Cardiac fibroblast (primary cell): ENCODE measurements at regions not wholly inside any gene's neighbourhood (a gene's known extent, or its start where the extent isn't known, plus 50 kb on each side); places are given as distances from the start of the nearest gene placed in this dataset.
"Not testable (repeated sequence)": the region's sequence is repeated elsewhere in the genome, so short reads cannot be mapped to it uniquely, and the experiment has no call there.

Source experiments
- DNase-seq, 2 donors: peaks; one replicate each; pipeline versions ENCODE4 v3.0.0 to v3.0.0-alpha.2; 2010; ENCODE audit warnings: low read depth in 2 of 2
- H3K4me3 ChIP-seq, 2 donors: replicated peaks in 1 of 2; 1 replicate in 1 of 2; 2 replicates in 1 of 2; pipeline ENCODE4 v1.5.1; 2011; ENCODE audit warnings: low read depth in 2 of 2, low read length in 2 of 2, mild to moderate bottlenecking in 2 of 2, moderate library complexity in 1 of 2
- TF ChIP-seq, protein P1 (sequence below): IDR thresholded peaks from one replicate; pipeline ENCODE4 v1.5.1; 2011; ENCODE audit warnings: low read depth, mild to moderate bottlenecking, low read length, inconsistent platforms

DNA sequence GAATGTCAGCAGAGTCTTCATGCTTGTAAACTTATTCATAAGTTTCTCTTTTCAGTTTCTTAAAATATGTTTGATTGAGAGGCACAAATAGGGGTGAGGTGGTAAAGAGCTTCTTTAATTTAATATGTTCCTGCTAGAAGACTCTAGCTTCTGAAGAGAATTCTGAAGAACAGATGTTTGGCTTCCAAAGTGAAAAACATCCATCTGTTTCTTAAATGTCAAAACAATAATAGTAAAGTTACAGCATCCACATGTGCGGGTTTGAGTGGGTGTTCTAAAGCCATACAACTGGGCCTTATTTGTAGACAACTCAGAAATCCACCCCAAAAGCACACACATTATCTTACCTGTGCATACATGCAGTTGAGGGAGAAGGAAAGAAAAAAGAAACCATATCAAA, 144.0 kb upstream of the ADGRL4 start:
- no peak overlapping the region for H3K4me3 ChIP-seq
- TF ChIP-seq, protein P1, sequence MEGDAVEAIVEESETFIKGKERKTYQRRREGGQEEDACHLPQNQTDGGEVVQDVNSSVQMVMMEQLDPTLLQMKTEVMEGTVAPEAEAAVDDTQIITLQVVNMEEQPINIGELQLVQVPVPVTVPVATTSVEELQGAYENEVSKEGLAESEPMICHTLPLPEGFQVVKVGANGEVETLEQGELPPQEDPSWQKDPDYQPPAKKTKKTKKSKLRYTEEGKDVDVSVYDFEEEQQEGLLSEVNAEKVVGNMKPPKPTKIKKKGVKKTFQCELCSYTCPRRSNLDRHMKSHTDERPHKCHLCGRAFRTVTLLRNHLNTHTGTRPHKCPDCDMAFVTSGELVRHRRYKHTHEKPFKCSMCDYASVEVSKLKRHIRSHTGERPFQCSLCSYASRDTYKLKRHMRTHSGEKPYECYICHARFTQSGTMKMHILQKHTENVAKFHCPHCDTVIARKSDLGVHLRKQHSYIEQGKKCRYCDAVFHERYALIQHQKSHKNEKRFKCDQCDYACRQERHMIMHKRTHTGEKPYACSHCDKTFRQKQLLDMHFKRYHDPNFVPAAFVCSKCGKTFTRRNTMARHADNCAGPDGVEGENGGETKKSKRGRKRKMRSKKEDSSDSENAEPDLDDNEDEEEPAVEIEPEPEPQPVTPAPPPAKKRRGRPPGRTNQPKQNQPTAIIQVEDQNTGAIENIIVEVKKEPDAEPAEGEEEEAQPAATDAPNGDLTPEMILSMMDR, result no peak
- no peak for DNase-seq

DNA sequence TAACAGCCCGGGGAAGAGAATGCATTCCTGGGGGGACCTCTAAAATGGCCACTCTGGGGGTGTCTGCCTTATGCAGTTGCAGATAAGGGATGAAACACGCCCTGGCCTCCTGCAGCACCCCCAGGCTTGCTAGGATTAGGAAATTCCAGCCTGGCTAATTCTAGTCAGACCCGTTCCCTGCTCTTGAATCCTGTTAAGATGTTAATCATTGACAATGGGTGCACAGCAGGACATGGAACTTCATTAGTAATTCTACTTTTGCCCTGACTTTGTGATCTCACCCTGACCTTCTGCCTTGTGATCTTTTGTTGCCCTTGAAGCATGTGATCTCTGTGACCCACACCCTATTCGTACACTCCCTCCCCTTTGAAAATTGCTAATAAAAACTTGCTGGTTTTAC, 131.7 kb upstream of the ADGRL4 start:
- not testable (repeated sequence) for H3K4me3 ChIP-seq, DNase-seq

DNA sequence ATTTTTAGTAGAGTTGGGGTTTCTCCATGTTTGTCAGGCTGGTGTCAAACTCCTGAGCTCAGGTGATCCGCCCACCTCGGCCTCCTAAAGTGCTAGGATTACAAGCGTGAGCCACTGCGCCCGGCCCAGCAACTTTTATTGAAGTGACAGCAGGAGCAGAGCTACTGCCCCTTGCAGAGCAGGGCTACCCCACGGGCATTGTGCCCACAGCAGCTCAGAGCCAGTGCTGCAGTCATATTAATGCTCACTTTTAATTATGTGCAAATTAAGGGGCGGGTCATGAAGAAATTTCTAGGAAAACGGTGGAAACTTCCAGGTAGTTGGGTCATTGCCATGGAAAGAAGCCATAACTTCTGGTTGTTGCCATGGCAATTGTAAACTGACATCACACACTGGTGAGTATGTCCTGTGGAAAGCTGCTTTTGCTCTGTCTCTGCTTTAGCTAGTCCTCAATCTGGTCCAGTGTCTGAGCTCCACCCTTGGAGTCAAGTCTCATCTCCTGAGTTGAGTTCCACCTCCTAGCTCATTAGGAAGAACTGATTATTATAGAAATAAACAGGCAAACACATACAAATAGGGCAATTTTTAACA, 127.3 kb upstream of the ADGRL4 start:
- TF ChIP-seq, protein P1, result no peak
- H3K4me3 ChIP-seq, result no peak overlapping the region
- DNase-seq, result peak in 1 of 2 donors; percentile 22

DNA sequence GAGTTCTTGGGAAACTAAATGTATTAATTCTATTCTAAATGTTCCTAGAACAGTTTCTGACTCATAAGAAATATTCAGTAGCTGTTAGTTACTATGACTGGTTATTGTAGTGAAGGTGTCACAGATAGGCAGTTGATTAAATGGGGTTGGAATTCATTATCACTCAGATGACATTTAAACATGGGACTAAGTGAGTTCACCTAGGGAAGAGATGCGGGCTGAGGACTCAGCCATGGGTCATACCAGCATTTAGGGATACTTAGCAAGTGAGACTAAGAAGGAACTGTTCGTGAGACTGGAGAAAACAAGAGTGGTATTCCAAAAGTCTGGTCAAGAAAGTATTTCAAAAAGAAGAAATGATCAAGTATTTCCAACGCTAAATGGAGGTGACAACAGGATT, 125.1 kb upstream of the ADGRL4 start:
- DNase-seq, result no peak
- TF ChIP-seq, protein P1, result no peak
- no peak overlapping the region for H3K4me3 ChIP-seq

DNA sequence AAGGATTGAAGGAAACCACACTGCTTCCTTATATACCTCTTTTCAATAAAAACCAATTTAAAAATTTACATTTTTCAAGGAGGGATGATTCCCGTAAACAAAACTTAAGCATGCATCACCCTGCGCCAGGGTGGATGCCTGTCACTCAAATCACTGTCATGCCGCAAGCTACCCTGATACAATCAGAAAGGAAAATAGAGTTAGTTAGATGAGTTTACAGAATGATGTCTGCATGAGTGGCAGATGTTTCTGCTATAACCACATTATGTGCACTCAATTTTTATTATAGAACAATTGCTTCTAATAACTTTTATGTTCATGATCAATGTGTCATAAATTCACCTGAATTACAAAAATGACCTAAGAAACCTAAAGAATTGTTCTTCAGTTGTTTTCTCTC, 123.4 kb upstream of the ADGRL4 start:
- no peak overlapping the region for H3K4me3 ChIP-seq
- no peak for DNase-seq
- TF ChIP-seq, protein P1, result no peak

DNA sequence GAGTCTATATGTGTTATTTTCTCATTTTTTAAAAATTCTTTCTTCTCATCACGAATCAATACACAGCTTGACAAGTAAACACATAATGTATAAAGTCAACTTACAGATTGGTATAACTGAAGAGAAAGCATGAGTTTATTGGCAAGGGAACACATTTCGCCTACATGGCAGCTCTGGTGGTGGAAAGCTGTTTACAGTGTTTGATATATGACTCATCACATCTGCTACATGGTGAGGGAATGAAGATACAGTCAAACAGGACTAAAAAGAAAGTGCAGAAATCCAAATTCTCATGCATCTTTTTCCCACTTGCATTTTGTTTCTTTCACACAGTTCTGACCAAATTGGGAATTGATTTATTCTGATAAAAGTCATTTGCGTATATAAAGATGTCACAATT, 122.2 kb upstream of the ADGRL4 start:
- no peak overlapping the region for H3K4me3 ChIP-seq
- TF ChIP-seq, protein P1, result no peak
- DNase-seq, result peak; percentile 80 to 82

DNA sequence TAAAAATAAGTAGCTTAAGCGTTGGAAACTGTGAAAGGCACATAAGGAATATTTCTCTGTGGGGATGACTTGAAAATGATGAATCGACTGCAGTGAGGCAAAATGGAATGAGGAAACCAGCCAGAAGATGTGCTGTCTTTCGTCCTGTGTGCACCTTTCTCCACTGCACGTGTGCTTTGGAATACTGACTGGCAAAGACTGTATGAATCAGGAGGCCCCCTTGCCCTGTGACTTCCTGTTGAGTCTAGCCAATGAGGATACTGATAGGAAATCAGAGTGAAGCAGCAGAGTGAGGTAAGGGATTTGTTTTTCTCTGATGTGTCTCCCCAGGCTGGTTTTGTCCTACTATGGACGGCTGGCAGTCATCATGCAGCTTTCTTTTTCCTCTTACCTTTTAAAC, 118.2 kb upstream of the ADGRL4 start:
- TF ChIP-seq, protein P1, result no peak
- peak in 1 of 2 donors; percentile 25 for DNase-seq

More for the DNA sequence above, 118.2 kb upstream of the ADGRL4 start:
- H3K4me3 ChIP-seq, result no peak overlapping the region
